ENCODE measurements at regions not wholly inside any gene's neighbourhood (a gene's known extent, or its start where the extent isn't known, plus 50 kb on each side); places are given as distances from the start of the nearest gene placed in this dataset.

- ChIA-PET POLR2A (no interaction called here), CTCF (interaction anchor here (0.6 kb wide), 1 partner anchor 1336 kb away, joined by 3 read pairs; no protein-coding TSS in a partner anchor)
- Histone ChIP-seq H3K9me3 (ENCODE audit: control insufficient read depth, insufficient read depth, low read depth, low read length) (no peaks in the 10 kb centered on the region), H3K27ac (ENCODE audit: extremely low read depth, low read depth, low read length) (no peak overlapping the region), H3K4me1 (ENCODE audit: control insufficient read depth, insufficient read depth, low read length) (no peaks in the 10 kb centered on the region), H3K4me3 (ENCODE audit: low read depth, low read length) (no peak overlapping the region), H3K36me3 (ENCODE audit: control insufficient read depth in 2 of 2, insufficient read depth in 1 of 2, low read length in 2 of 2) (no peaks in the 10 kb centered on the region)
- TF ChIP-seq ZNF140 (tag by site-specific recombination; IDR thresholded peaks at IDR 0.05) (no peak), ZNF26 (tag by site-specific recombination; IDR thresholded peaks at IDR 0.05) (no peak), YY1 (tag by site-specific recombination; IDR thresholded peaks at IDR 0.05) (no peak)
These were observed 621.0 kb downstream of the EFNB2 start for GRCh38 chr13:105914291-105915036.

- H3K4me1 ChIP-seq (ENCODE audit: control insufficient read depth, insufficient read depth, low read length) = no peaks in the 10 kb centered on the region
- no peaks in the 10 kb centered on the region for H3K9me3 ChIP-seq (ENCODE audit: control insufficient read depth, insufficient read depth, low read depth, low read length)
- no peaks in the 10 kb centered on the region for H3K36me3 ChIP-seq (ENCODE audit: control insufficient read depth in 2 of 2, insufficient read depth in 1 of 2, low read length in 2 of 2)
- CTCF ChIA-PET = no interaction called here
- H3K4me3 ChIP-seq (ENCODE audit: low read depth, low read length) = no peak overlapping the region
- POLR2A ChIA-PET = no interaction called here
- H3K27ac ChIP-seq (ENCODE audit: extremely low read depth, low read depth, low read length) = no peak overlapping the region
- no peak for TF ChIP-seq ZNF692 (tag by site-specific recombination; IDR thresholded peaks at IDR 0.05)
- TF ChIP-seq ZNF350 (tag by site-specific recombination; IDR thresholded peaks at IDR 0.05) = no peak
- TF ChIP-seq ZNF529 (tag by site-specific recombination; IDR thresholded peaks at IDR 0.05; ENCODE audit: insufficient replicate concordance) = no peak
- TF ChIP-seq ZNF501 (tag by site-specific recombination; IDR thresholded peaks at IDR 0.05) = no peak
- TF ChIP-seq ZNF239 (tag by site-specific recombination; IDR thresholded peaks at IDR 0.05) = no peak
- TF ChIP-seq ZNF157 (tag by site-specific recombination; IDR thresholded peaks at IDR 0.05) = no peak
- TF ChIP-seq PBX3 (CRISPR knock-in tag; IDR thresholded peaks at IDR 0.05) = no peak
- no peak for TF ChIP-seq ZNF175 (tag by site-specific recombination; IDR thresholded peaks at IDR 0.05)
- no peak for TF ChIP-seq ZSCAN30 (tag by site-specific recombination; IDR thresholded peaks at IDR 0.05)
- no peak for TF ChIP-seq ZNF155 (tag by site-specific recombination; IDR thresholded peaks at IDR 0.05)
- no peak for TF ChIP-seq ZSCAN16 (tag by site-specific recombination; IDR thresholded peaks at IDR 0.05)
- no peak for TF ChIP-seq ZNF202 (tag by site-specific recombination; IDR thresholded peaks at IDR 0.05; ENCODE audit: borderline replicate concordance)
- no peak for TF ChIP-seq KLF1 (tag by site-specific recombination; IDR thresholded peaks at IDR 0.05)
- TF ChIP-seq ZNF148 (tag by site-specific recombination; IDR thresholded peaks at IDR 0.05; ENCODE audit: borderline replicate concordance) = no peak
- no peak for TF ChIP-seq INSM2 (tag by site-specific recombination; IDR thresholded peaks at IDR 0.05)
- no peak for TF ChIP-seq ZNF114 (tag by site-specific recombination; IDR thresholded peaks at IDR 0.05)
- no peak for TF ChIP-seq BCL11B (tag by site-specific recombination; IDR thresholded peaks at IDR 0.05; ENCODE audit: low read depth)
- no peak for TF ChIP-seq HOXA7 (CRISPR knock-in tag; IDR thresholded peaks at IDR 0.05; ENCODE audit: borderline replicate concordance)
- no peak for TF ChIP-seq ZNF366 (tag by site-specific recombination; conservative IDR thresholded peaks at IDR 0.05)
These were observed 626.9 kb downstream of the EFNB2 start for GRCh38 chr13:105908586-105908985.
